Testis (tissue), 2 donors: ENCODE measurements at regions not wholly inside any gene's neighbourhood (a gene's known extent, or its start where the extent isn't known, plus 50 kb on each side); places are given as distances from the start of the nearest gene placed in this dataset.

Experiments
- DNase-seq: peaks from one replicate; pipeline ENCODE4 v3.0.0-alpha.2; 2019
- H3K27ac ChIP-seq, 2 donors: fragments of 200-600 bp; sonication (generic); one replicate each; pipeline ENCODE4 v1.5.1; 2019
- H3K27me3 ChIP-seq: fragments of 200-600 bp; sonication (generic); one replicate; pipeline ENCODE4 v1.5.1; 2019
- H3K36me3 ChIP-seq: fragments of 200-600 bp; sonication (generic); one replicate; pipeline ENCODE4 v1.5.1; 2017; ENCODE audit warnings: low read depth; ENCODE audit errors: missing control alignments
- H3K4me1 ChIP-seq: fragments of 200-600 bp; sonication (generic); one replicate; pipeline ENCODE4 v1.5.1; 2019
- H3K4me3 ChIP-seq, 2 donors: fragments of 200-600 bp; sonication (generic); one replicate each; pipeline ENCODE4 v1.5.1; 2017 to 2019
- H3K9me3 ChIP-seq: fragments of 200-600 bp; sonication (generic); one replicate; pipeline ENCODE4 v1.5.1; 2017
- CTCF ChIP-seq, 3 experiments: fragments of 450-650 bp in 2 of 3; fragments of 200-600 bp in 1 of 3; sonication (generic) in 1 of 3; IDR thresholded peaks; one replicate each; pipeline ENCODE4 v1.5.1; 2016 to 2019; ENCODE audit warnings: antibody characterized with exemption in 3 of 3, mild to moderate bottlenecking in 2 of 3, moderate library complexity in 1 of 3
- POLR2A ChIP-seq: fragments of 450-650 bp; IDR thresholded peaks from one replicate; pipeline ENCODE4 v1.6.1; 2017; ENCODE audit warnings: antibody characterized with exemption, mild to moderate bottlenecking, moderate library complexity
- WGBS, 2 donors: methylation state at CpG; one replicate each; pipeline ENCODE4 v1.1.5; 2018; 5-methylcytosine and 5-hydroxymethylcytosine counted together
- intact Hi-C: fragments of 100-400 bp; cut with DNase I; formaldehyde crosslinking; loops from one replicate; pipeline ENCODE4 v1.15.1; 2023; ENCODE audit warnings: low total_unique reads

GRCh38 chr7:67729771-67730170, 733.1 kb downstream of the TYW1 start:
- WGBS, 2 donors: 73 to 78% methylated on average over 7 of the region's 7 CpGs
- Histone ChIP-seq H3K36me3 (no peaks in the 10 kb centered on the region), H3K9me3 (no peaks in the 10 kb centered on the region), H3K27me3 (no peaks in the 10 kb centered on the region), H3K4me1 (no peaks in the 10 kb centered on the region), H3K27ac (no peak overlapping the region), H3K4me3 (no peak overlapping the region)
- TF ChIP-seq CTCF (IDR thresholded peaks at IDR 0.05) (no peak), POLR2A (no peak)
- DNase-seq: no peak
- intact Hi-C loops: no loop called here

DNA sequence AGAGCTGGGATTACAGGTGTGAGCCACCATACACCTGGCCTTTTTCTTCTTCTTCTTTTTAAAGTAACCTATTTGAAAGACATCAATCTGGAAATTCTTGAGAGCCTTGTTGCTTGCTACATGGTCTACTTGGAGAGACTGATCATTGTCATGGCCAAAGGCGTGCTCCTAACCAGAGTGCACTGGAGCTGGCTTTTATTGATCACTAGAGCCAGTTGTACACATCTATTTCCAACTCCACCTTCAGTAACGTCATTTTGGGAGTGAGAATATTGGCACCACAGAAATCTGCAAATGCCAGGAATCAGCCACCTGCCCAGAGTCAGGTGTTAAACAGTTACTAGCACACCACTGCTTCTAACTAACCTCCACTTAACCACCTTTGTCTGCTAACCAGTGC, 735.1 kb downstream of the TYW1 start:
- 92 to 96% methylated on average over 2 of the region's 2 CpGs for WGBS, 2 donors
- Histone ChIP-seq H3K36me3 (no peaks in the 10 kb centered on the region), H3K27ac (no peak overlapping the region), H3K4me3 (no peak overlapping the region), H3K4me1 (no peaks in the 10 kb centered on the region), H3K27me3 (no peaks in the 10 kb centered on the region), H3K9me3 (no peaks in the 10 kb centered on the region)
- no peak for DNase-seq
- TF ChIP-seq CTCF (IDR thresholded peaks at IDR 0.05) (no peak), POLR2A (no peak)
- intact Hi-C loops: no loop called here

- no peaks in the 10 kb centered on the region for H3K36me3 ChIP-seq
- H3K4me3 ChIP-seq: no peak overlapping the region
- H3K27me3 ChIP-seq: no peaks in the 10 kb centered on the region
- intact Hi-C loops: no loop called here
- DNase-seq: no peak
- H3K27ac ChIP-seq: no peak overlapping the region
- no peaks in the 10 kb centered on the region for H3K9me3 ChIP-seq
- no peaks in the 10 kb centered on the region for H3K4me1 ChIP-seq
- WGBS, 2 donors: 79 to 92% methylated on average over 1 of the region's 1 CpG
- TF ChIP-seq CTCF (IDR thresholded peaks at IDR 0.05) (no peak), POLR2A (no peak)
Observed at GRCh38 chr7:67732898-67733297, 736.3 kb downstream of the TYW1 start.

- TF ChIP-seq POLR2A (no peak), CTCF (IDR thresholded peaks at IDR 0.05) (no peak)
- intact Hi-C loops: no loop called here
- Histone ChIP-seq H3K9me3 (no peaks in the 10 kb centered on the region), H3K27me3 (no peaks in the 10 kb centered on the region), H3K36me3 (no peaks in the 10 kb centered on the region), H3K4me1 (no peaks in the 10 kb centered on the region), H3K27ac (no peak overlapping the region), H3K4me3 (no peak overlapping the region)
- no peak for DNase-seq
- WGBS, 2 donors: 71 to 79% methylated on average over 3 of the region's 3 CpGs
Observed at GRCh38 chr7:67738145-67738544, 741.5 kb downstream of the TYW1 start.

DNA sequence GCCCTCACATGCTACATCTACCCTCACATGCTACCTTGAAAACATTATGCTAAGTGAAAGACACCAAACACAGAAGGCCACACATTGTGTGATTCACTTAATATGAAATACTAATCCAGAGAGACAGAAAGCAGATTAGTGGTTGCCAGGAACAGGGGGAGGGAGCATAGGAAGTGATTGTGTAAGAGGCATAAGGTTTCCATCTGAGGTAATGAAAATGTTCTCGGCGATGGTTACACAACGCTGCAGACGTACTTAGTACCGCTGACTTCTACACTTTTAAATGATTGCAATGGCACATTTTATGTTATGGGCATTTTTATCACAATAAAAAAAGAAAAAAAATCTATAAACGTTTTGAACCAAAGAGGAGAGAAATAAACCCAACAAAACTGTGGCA, 742.3 kb downstream of the TYW1 start:
- Histone ChIP-seq H3K4me3 (no peak overlapping the region), H3K36me3 (no peaks in the 10 kb centered on the region), H3K4me1 (no peaks in the 10 kb centered on the region), H3K27me3 (no peaks in the 10 kb centered on the region), H3K27ac (no peak overlapping the region), H3K9me3 (no peaks in the 10 kb centered on the region)
- peak; percentile 65 for DNase-seq
- 30 to 37% methylated on average over 6 of the region's 6 CpGs for WGBS, 2 donors
- TF ChIP-seq POLR2A (no peak), CTCF (IDR thresholded peaks at IDR 0.05) (no peak)
- intact Hi-C loops: no loop called here
